Prostate gland (tissue), 2 donors: ENCODE measurements at regions not wholly inside any gene's neighbourhood (a gene's known extent, or its start where the extent isn't known, plus 50 kb on each side); places are given as distances from the start of the nearest gene placed in this dataset.

Experiments used
- DNase-seq: peaks from one replicate; pipeline ENCODE4 v3.0.0-alpha.2; 2019; ENCODE audit warnings: low spot score
- H3K27ac ChIP-seq, 2 donors: fragments of 200-600 bp; sonication (generic); 2 replicates each; pipeline ENCODE4 v1.5.1; 2017 to 2019
- H3K27me3 ChIP-seq: fragments of 200-600 bp; sonication (generic); replicated peaks from 2 replicates; pipeline ENCODE4 v1.5.1; 2019; ENCODE audit not compliant: insufficient read depth
- H3K36me3 ChIP-seq, 2 donors: fragments of 200-600 bp; sonication (generic); 1 replicate in 1 of 2; 2 replicates in 1 of 2; pipeline versions ENCODE4 v1.5.1 to v1.8.1; 2017 to 2019
- H3K4me1 ChIP-seq: fragments of 200-600 bp; sonication (generic); replicated peaks from 2 replicates; pipeline ENCODE4 v1.5.1; 2019
- H3K4me3 ChIP-seq, 2 donors: fragments of 200-600 bp; sonication (generic); 2 replicates each; pipeline ENCODE4 v1.5.1; 2017 to 2019
- H3K9me3 ChIP-seq: fragments of 200-600 bp; sonication (generic); 2 replicates; pipeline ENCODE4 v1.5.1; 2017
- CTCF ChIP-seq, 4 experiments: fragments of 200-600 bp in 2 of 4; fragments of 450-650 bp in 2 of 4; sonication (generic) in 2 of 4; IDR thresholded peaks; 1 replicate in 3 of 4; 2 replicates in 1 of 4; pipeline ENCODE4 v1.5.1; 2016 to 2019; ENCODE audit warnings: antibody characterized with exemption in 4 of 4, mild to moderate bottlenecking in 2 of 4, moderate library complexity in 2 of 4
- POLR2A ChIP-seq: fragments of 450-650 bp; IDR thresholded peaks from one replicate; pipeline ENCODE4 v1.6.1; 2016; ENCODE audit warnings: antibody characterized with exemption, mild to moderate bottlenecking
- POLR2AphosphoS5 ChIP-seq: sonication (generic); formaldehyde crosslinking; IDR thresholded peaks from one replicate; pipeline ENCODE4 v1.6.1; 2017; ENCODE audit warnings: antibody characterized with exemption
- WGBS: methylation state at CpG from one replicate; pipeline ENCODE4 v1.1.5; 2018; 5-methylcytosine and 5-hydroxymethylcytosine counted together
- intact Hi-C: fragments of 100-400 bp; cut with DNase I; formaldehyde crosslinking; loops from one replicate; pipeline ENCODE4 v1.14.2; 2022

- Histone ChIP-seq H3K36me3 (no peaks in the 10 kb centered on the region), H3K4me3 (no peak overlapping the region), H3K27ac (no peak overlapping the region), H3K27me3 (no peaks in the 10 kb centered on the region), H3K9me3 (no peaks in the 10 kb centered on the region), H3K4me1 (no peaks in the 10 kb centered on the region)
- intact Hi-C loops: no loop called here
- TF ChIP-seq POLR2A: no peak
- no peak for TF ChIP-seq CTCF (IDR thresholded peaks at IDR 0.05)
- no peak for TF ChIP-seq POLR2AphosphoS5
- DNase-seq: peak; percentile 43
- WGBS: 69% methylated on average over 3 of the region's 3 CpGs
These were observed 127.5 kb upstream of the WWC1 start for GRCh38 chr5:168163966-168164365.

- no peaks in the 10 kb centered on the region for H3K36me3 ChIP-seq
- WGBS: 17% methylated on average over 9 of the region's 9 CpGs
- TF ChIP-seq POLR2A (no peak), CTCF (IDR thresholded peaks at IDR 0.05) (no peak), POLR2AphosphoS5 (no peak)
- H3K4me3 ChIP-seq: no peak overlapping the region
- H3K27ac ChIP-seq: no peak overlapping the region
- no peaks in the 10 kb centered on the region for H3K9me3 ChIP-seq
- intact Hi-C loops: no loop called here
- H3K27me3 ChIP-seq: no peaks in the 10 kb centered on the region
- no peak for DNase-seq
- no peaks in the 10 kb centered on the region for H3K4me1 ChIP-seq
These were observed 126.1 kb upstream of the WWC1 start for GRCh38 chr5:168165221-168165914.

GRCh38 chr5:168165977-168166376, 125.5 kb upstream of the WWC1 start:
- Histone ChIP-seq H3K27ac (no peak overlapping the region), H3K36me3 (no peaks in the 10 kb centered on the region), H3K9me3 (no peaks in the 10 kb centered on the region), H3K4me3 (no peak overlapping the region), H3K4me1 (no peaks in the 10 kb centered on the region), H3K27me3 (no peaks in the 10 kb centered on the region)
- 21% methylated on average over 5 of the region's 5 CpGs for WGBS
- intact Hi-C loops: no loop called here
- no peak for DNase-seq
- TF ChIP-seq POLR2AphosphoS5: no peak
- TF ChIP-seq CTCF (IDR thresholded peaks at IDR 0.05): no peak
- no peak for TF ChIP-seq POLR2A

GRCh38 chr5:168167338-168167737, 124.1 kb upstream of the WWC1 start:
- TF ChIP-seq POLR2A (no peak), CTCF (IDR thresholded peaks at IDR 0.05) (no peak), POLR2AphosphoS5 (no peak)
- H3K27me3 ChIP-seq: no peaks in the 10 kb centered on the region
- intact Hi-C loops: no loop called here
- no peak for DNase-seq
- WGBS: 92% methylated on average over 7 of the region's 7 CpGs
- no peak overlapping the region for H3K27ac ChIP-seq
- no peaks in the 10 kb centered on the region for H3K4me1 ChIP-seq
- no peak overlapping the region for H3K4me3 ChIP-seq
- H3K9me3 ChIP-seq: no peaks in the 10 kb centered on the region
- no peaks in the 10 kb centered on the region for H3K36me3 ChIP-seq

- H3K9me3 ChIP-seq: no peaks in the 10 kb centered on the region
- no peak overlapping the region for H3K27ac ChIP-seq
- intact Hi-C loops: no loop called here
- no peaks in the 10 kb centered on the region for H3K4me1 ChIP-seq
- no peak overlapping the region for H3K4me3 ChIP-seq
- H3K27me3 ChIP-seq: no peaks in the 10 kb centered on the region
- no peak for TF ChIP-seq POLR2A
- no peak for TF ChIP-seq CTCF (IDR thresholded peaks at IDR 0.05)
- no peak for TF ChIP-seq POLR2AphosphoS5
- 75% methylated on average over 13 of the region's 13 CpGs for WGBS
- DNase-seq: no peak
- no peaks in the 10 kb centered on the region for H3K36me3 ChIP-seq
These were observed 122.3 kb upstream of the WWC1 start for GRCh38 chr5:168168978-168169698.
